HUDEP-2 (cell line): ENCODE measurements at regions not wholly inside any gene's neighbourhood (a gene's known extent, or its start where the extent isn't known, plus 50 kb on each side); places are given as distances from the start of the nearest gene placed in this dataset.
A peak's percentile ranks its signal among the peaks of the same experiment; 100 is the strongest.

Experiments
- DNase-seq, 76 experiments: peaks; one replicate each; lab custom pipeline; 2025; ENCODE audit not compliant: unreplicated experiment in 76 of 76; lab: John Stamatoyannopoulos, UW

DNA sequence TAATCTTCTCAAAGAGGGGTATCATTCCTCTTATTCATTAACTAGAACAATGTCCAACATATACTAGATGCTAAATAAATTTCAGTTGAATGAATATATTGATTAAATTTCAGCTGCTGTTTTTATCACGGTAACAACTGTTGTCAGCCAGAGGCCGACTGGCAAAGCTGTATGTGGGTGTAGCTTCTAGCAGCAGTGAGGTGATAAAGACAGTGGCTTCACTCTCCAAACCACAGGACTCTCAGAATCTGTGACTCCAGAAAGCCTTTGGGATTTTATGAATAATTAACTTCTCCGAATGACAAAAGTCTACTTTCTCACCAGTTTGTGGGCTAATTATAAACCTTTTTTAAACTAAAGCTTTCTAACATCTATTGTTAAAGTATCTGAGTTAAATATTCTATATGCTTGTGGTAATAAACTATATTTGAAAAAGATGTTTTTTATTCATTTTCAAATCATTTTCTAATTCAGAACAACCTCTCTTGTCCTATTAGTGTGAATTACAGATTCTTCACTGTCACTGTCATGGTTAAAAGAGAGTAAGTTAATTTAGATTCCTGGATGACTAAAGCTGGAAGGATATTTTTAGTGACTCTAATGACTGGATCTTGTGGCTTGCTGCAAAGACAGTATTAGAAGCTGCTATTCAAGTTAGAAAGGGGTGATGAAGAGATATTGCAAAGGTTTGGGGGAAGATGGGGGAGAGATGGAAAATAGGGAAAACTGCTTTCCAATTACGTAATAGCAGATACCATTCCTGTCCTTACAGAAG lies 796.4 kb upstream of the ARPP21 start:
- peak in 9 of 76 experiments; percentile 0 to 32 (median 3) for DNase-seq

DNA sequence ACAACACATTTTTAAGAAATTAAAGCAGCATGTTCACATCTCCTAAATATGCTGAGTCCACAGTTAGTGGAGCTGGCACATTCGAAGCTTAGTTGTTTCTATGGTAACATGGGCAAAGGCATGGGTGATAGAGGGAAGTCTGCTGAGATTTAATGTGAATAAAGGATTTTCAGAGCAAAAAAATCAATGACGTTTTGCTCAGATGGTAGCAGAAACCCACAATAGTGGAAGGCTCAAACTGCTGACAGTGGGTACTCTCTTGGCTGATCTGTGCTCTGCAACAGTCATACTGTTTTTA lies 795.1 kb upstream of the ARPP21 start:
- DNase-seq, result no peak

DNA sequence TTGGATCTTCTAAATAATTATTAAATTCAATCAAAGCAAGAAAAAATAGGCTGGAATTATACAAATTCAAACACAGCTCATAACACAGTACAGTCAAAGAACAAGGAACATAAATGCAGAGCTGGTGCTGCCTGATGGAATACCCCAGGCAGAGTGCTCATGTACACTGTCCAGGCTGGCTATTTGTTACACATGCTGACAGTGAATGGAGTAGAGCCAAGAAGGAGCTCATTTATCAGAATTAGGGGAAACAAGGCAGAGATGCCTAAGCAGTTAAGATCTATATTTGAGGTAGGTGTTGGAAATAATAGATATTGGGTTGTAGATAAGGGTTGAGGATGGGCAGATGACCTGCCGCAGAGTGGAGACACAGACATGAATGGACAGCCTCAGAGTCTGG lies 788.2 kb upstream of the ARPP21 start:
- DNase-seq, result no peak

DNA sequence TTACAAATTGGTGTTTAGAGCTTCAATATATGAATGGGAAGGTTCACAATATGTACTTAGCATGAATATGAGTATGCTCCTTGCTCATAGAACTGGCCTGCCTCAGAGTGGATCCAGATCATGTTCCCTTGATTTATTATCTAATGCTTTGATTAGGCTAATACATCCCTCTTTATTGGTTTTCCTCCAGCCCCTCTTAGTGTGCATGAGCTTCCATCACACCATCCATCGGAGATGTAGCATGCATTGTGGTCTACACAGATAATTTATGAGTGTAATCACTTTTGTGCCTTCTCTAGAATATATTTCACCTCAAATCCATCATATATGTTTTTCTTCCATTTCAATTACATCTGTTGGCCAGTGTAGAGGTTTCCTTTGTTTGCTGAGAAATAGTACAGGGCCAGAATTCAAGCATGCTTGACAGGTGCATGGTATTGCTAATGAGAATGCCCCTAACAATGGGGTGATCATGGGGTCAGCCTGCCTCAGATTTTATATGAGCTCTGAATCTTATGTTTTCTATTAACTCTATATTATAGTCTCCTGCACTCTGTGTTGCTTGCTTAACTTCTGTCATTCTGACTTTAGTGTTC lies 786.4 kb upstream of the ARPP21 start:
- no peak for DNase-seq

DNA sequence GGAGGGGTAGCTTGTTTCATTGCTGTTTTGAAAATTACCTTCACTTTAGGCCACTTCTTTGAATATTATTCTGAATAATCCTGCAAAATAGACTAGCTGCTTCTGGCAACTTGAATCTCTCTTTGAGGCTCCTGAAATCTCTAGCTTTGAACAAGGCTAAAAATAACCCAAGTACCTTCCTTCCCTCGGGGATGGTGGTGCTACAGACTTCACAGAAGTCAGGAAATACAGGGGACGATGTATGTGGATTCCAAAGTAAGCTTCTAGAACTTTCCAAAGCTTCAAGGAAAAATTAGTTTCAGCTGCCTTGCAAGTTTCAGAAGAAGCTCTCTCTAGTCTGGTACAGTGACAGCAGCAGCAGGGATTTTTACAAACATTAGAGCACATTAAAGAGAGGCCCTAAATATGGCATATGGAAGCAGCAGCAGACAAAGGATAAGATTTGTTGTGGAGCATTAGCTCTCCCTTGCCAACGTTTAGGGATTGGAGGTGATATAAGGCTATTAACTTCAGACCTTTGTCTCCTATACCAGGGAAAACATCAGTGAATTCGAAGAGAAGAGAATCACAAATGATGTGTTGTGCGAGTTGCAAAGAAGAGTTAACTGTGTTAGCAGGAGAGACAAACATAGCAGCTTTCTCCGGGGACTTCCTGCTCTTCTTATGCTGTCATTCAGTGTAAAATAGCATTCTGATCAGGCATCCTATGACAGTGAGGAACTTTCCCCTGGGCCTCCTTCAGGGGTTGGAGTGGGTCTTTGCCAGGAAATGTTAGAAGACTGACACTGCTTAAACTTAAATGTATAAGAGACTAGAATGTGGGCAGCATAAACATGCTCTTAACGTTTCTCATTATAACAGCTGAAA lies 783.0 kb upstream of the ARPP21 start:
- no peak for DNase-seq

DNA sequence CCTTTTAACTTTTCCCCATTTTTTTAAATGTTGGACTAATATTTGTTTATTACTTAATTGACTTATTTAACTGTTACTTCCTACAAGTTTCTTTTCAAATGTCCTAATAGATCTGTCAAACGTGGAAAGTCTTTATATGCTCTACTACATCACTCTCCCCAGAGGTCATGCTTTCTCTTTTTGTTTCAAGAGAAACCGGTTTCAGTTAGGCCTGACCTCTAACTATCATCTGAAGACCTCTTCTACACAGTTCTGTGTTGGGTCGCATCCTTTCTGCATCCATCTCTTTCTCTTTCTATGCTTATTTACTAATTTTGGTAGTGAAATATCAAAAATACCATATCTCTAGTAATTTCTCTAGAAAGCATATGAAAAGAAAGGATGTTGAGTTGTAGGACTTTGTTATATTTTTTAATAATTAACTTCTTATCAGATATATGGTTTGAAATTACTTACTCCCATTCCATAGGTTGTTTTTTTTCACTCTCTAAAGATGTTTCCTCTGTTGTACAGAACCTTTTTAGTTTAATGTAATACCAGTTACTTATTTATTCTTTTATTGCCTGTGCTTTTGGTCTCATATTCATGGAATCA lies 781.2 kb upstream of the ARPP21 start:
- no peak for DNase-seq

DNA sequence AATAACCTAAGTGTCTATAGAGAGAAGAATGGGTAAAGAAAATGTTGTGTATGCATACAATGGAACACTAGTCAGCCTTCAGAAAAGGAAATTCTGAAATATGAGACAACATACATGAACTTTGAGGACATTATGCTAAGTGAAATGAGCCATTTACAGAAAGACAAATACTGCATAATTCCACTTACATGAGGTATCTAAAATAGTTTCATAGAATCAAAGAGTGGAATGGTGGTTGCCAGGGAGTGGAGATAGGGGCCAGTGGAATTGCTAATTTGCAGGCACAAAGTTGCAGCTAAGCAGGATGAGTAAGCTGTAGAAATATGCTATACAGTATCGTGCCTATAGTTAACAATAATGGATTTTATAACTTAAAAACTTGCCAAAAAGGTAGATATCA lies 779.6 kb upstream of the ARPP21 start:
- no peak for DNase-seq

DNA sequence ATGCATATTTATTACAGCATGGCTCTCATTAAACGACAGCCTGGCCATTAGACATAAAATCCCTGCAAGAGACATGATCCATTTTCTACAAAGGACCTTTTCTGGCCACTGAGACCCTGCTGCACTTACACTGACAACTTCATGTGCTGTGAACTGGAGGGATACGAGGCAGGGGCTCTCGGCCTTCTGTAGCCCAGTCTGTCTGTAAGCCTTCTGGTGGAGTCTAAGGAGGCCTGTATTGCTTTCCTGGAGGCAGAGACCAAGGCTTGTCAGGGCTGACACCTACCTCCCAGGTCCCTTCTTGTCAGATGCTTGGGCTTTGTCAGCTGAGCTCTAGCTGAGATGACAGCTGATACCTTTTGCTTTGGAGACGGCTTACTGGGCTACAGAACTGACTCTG lies 776.9 kb upstream of the ARPP21 start:
- no peak for DNase-seq

DNA sequence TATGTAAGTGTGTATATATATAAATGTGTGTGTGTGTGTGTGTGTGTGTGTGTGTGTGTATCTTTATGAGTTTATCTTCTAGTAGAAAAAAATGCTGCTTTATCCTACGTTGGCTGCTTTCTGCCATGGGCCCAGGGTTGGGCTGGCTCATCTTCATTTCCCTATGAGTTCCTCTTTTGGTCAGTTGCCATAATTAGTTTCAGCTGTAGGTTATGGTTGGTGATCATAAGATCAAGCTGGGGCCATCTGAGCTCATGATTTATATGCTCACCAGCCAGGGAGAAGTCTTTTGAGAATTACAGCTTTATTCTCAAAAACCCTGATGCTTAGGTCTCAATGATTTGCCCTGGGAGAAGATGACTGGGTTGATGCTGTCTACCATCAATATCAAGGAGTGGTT lies 775.8 kb upstream of the ARPP21 start:
- no peak for DNase-seq

DNA sequence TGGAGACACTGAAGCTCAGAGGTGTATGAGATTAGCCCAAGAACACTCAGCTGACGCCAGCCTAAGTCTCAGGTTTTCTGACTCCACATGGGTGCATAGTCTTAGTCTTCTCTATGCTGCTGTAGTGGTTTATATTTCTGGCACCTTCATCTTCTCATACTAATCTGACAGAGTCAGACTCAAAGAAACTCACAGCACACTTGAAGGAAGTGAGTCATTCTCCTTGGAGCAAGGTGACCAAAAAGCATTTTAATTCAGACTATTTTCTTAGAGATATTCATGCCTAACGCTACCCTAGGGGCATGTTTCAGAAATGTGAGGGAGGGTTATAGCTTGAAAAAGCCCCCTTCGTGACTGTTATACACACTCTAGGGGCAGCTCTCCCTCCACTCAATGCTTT lies 775.3 kb upstream of the ARPP21 start:
- no peak for DNase-seq

DNA sequence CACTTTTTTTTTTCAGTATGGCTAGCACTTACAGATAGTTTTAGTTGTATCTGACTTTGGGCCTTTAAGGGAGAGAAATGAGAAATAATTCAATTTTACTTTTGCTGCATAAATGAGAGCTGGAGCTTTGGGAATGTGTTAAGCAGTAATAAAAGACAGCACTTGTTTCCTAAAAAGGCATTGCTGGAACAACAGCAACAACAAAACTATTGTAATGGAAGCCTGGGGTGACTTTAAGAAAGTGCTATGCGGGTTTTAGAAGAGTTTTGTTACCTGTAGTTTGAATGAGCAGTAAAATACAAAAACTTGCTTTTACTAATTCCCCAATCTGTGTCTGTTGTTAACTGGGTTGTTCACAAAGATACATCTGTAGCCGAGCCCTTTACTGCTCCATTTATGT lies 774.0 kb upstream of the ARPP21 start:
- no peak for DNase-seq

DNA sequence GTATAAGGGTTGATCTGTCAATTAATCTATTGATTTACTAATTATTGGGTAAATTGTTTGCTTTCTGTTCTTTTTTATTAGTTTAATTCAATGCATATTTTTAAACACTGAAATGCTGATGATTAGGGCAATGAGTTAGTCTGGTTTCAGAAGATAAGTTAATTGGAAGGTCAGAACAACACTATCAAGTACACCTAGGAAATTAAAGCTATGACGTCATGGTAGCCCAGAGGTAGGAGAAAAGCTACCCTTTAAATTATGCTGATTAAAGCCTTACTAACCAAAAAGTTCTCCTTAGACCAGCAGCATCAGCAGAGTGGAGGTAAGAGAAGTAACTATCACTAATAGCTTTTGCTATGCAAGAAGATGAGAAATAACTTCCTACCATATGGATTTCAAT lies 770.4 kb upstream of the ARPP21 start:
- DNase-seq, result no peak

DNA sequence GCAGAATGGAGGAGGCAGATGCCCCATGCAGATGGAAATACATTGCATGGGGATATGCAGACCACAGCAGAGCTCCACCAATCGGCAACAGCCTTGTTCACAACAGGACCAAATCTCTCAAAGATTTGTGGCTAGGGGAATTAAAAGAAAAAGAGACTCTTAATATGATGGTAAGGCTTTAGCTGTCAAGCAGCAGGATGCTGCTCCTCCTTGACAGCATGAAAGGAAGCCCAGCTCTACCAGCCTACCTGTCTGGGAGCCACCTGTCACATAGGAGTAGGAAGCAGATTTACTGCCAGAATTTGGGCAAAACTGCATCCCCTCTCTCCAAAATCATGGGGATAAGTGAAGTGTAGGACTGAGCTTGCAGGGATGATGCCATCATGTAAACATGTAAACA lies 769.6 kb upstream of the ARPP21 start:
- no peak for DNase-seq

DNA sequence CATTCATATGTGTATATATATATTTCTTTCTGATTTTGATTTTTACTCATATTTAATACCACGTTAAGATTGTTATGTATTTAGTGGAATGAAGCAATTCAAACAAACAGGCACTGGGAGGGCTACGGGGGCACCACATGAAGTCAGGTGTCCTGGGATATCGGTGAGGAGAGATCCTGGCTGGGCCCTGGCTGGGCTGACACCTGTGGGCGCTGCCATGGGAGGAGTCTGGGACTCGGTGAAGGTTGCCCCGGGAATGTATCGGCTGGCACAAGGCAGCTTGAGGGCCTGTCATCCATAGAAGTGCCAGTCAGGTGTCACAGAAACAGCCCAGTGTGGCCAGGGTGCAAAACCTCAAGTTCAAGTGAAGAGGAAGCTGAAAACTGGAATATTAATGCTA lies 766.9 kb upstream of the ARPP21 start:
- no peak for DNase-seq

DNA sequence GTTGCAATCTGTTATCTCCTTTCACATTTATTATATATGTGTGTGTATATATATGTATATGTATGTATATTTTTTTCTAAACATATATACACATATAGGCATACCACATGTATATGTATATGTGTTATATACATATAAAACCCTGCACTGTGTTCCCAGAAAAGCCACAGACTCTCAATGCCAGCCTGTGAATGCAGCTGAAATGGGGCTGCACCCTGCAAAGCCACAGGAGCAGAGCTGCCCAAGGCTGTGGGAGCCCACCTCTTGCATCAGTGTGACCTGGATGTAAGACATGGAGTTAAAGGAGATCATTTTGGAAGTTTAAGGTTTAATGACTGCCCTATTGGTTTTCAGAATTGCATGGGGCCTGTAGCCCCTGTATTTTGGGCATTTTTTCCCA lies 762.3 kb upstream of the ARPP21 start:
- no peak for DNase-seq

DNA sequence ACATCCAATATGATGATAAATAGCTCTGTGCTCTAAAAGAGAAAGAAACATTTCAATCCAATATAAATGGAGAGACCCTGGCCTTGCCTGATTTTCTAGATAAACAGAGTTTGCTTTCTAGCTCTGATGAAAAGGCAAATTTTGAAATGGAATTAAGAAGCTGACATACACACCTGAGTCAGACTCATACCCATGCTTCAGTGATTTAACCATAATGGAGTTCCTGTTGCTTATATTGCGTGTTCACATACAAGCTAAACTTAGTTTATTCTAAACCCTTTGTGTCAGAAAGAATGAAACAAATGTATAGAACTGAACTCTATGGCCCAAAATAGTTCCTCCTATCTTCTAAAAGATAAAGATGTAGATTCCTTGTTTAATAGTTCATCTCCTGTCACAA lies 760.8 kb upstream of the ARPP21 start:
- no peak for DNase-seq

DNA sequence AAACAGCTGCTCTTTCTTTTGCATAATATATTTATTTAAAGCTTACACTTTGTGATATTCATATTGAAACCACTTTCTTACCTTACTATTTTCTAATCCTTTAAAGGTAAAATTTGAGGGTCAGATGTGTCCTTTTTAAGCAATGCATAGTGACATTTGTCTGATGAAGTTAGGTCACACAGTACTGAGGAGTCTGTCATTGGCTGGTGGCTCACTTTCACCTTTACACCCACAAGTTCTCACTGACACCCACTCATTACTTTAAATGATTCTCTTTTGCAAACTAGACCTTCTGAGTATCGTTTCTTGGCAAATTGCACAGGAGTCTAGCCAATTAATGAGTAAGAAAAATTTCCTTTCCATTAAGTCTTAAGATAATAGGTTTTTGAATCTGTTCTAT lies 758.3 kb upstream of the ARPP21 start:
- DNase-seq, result no peak

DNA sequence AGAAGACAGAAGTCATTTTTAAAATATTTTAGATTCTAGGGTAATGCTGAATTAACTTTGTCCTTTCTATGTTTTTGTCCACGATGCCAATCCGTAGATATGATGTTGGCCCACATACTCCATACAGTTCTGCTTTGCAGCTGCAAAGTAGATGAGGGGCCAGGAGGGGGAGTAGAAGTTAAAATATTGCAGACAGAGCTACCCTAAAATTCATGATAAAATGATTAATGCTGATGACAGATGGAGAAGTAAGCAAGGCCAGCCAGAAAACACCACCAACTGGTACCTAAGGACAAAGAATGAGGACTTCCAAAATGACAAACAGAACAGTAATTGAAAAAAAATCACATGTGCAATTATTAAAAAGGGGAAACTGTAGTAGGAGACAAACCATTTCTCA lies 756.6 kb upstream of the ARPP21 start:
- DNase-seq, result peak in 2 of 76 experiments; percentile 1 to 10

DNA sequence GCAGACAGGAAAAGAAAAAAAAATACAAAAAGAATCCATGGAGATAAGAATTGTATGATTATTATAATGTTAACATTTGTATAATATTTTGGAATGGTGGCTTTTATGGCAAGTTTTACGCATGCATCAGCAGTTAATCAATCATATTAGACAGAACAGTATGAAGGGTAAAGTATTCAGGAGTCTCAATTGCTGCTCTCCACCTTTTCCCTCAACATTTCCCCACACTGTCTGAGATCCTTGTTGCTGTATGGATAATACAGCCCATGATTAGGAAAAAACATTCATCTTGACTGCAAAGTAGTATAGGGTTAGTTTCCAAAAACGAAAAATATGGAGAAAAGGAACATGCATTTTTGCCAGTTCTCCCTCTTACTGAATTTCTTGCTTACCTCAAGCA lies 755.3 kb upstream of the ARPP21 start:
- no peak for DNase-seq

DNA sequence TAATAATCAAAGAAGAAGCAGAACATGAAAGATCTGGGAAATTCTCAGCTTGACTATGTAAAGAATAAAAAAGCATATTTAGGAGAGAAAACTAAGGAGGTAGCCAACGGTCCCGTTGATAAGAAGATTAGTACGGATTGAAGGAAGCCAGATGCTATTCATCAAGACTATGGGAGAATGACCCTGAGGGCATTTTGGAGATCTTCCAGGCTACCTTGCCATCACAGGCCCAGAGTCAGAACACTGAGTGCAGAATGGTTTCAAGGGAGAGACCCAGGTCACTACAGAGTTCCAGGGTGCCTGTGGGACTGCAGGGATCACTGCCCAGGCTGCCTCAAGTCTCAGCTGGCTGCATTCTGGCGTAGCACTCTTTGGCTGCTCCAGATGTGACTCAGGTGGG lies 752.9 kb upstream of the ARPP21 start:
- DNase-seq, result no peak

DNA sequence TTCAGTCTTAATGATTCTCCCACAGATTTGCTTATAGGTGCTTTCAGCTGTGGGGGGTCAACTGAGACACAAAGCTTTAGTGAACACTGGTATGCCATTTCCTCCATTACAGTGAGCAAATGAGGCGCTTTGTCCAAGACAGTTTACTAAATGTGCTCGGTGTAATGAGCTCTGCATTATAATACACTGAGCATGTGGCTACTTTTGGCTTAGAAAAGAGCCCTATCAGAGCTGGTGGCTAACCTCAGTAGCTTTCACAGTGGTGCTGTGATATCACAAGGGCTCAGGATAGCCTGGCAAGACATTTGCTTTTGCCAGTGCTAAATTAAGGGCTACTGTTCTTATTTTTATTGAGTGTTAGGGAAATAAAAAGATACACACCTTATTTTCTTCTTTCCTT lies 749.7 kb upstream of the ARPP21 start:
- no peak for DNase-seq

DNA sequence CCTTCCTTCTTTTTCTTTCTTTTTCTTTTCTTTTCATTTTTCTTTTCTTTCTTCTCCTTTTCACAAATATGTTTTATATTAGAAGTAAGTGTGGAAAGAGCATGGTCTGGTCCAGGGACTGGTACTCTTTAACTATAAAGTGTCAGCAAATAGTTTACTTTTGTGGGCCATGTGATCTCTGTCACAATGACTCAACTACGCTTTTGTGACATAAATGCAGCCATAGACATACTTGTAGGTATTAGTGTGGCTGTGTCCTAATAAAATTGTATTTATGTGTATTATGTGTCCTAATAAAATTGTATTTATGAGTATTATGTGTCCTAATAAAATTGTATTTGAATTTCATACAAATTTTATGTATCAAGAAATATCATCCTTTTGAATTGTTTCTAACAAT lies 749.1 kb upstream of the ARPP21 start:
- no peak for DNase-seq
